Astrocyte (in vitro differentiated cells and primary cell): ENCODE measurements at regions not wholly inside any gene's neighbourhood (a gene's known extent, or its start where the extent isn't known, plus 50 kb on each side); places are given as distances from the start of the nearest gene placed in this dataset.

ENCODE experiments used
- CTCF ChIP-seq: IDR thresholded peaks from 2 replicates; pipeline ENCODE4 v1.5.1; 2011; ENCODE audit warnings: low read depth, mild to moderate bottlenecking, inconsistent platforms, low read length, moderate library complexity; ENCODE audit not compliant: insufficient read depth
- EZH2 ChIP-seq: IDR thresholded peaks from 2 replicates; pipeline ENCODE4 v1.6.1; 2012; ENCODE audit warnings: mild to moderate bottlenecking, low read length, inconsistent platforms; ENCODE audit not compliant: insufficient read depth

GRCh38 chr21:34200288-34200905 is 127.0 kb downstream of the MRPS6 start:
- TF ChIP-seq CTCF (no peak), EZH2 (no peak)
